HepG2 (cell line): ENCODE measurements at regions not wholly inside any gene's neighbourhood (a gene's known extent, or its start where the extent isn't known, plus 50 kb on each side); places are given as distances from the start of the nearest gene placed in this dataset.

Source experiments
- ATAC-seq: fragments of 200-7000 bp; cut with Tn5 transposase; 3 replicates; pipeline ENCODE4 v1.9.1; 2020; ENCODE audit warnings: mild to moderate bottlenecking, moderate library complexity
- BruUV-seq: library from RNA; stranded (reverse); fragments of 400-500 nt; replicated peaks from 2 replicates; lab custom pipeline; 2021; lab: Mats Ljungman, UMichigan
- CTCF ChIA-PET: fragments of 300-600 bp; formaldehyde crosslinking; extraction: SDS; loops from one replicate; lab custom pipeline; 2021; ENCODE audit warnings: low total read pairs, inconsistent platforms, low intra/inter-chr PET ratio; lab: Yijun Ruan, JAX
- POLR2A ChIA-PET: fragments of 350-600 bp; sonication (Branson Sonifier 250); formaldehyde crosslinking; loops from one replicate; lab custom pipeline; 2020; ENCODE audit warnings: antibody characterized with exemption, inconsistent platforms; lab: Yijun Ruan, JAX
- DNase-seq: peaks from one replicate; pipeline ENCODE4 v3.0.0-alpha.2; 2015; ENCODE audit warnings: low spot score
- FAIRE-seq: peaks from 3 replicates; lab custom pipeline; 2011; peaks lifted over from hg19 to GRCh38; lab: Jason Lieb, UNC
- H2AFZ ChIP-seq: one replicate; pipeline ENCODE4 v1.6.1; 2011; ENCODE audit warnings: low read length, inconsistent platforms
- H3K27ac ChIP-seq: fragments of 300-600 bp; 3 replicates; pipeline ENCODE4 v1.8.0; 2011; ENCODE audit warnings: mixed run types, mild to moderate bottlenecking, mixed read lengths, low read length, inconsistent platforms; ENCODE audit not compliant: insufficient read depth; ENCODE audit errors: extremely low read length
- H3K27me3 ChIP-seq, 2 experiments: fragments of 200-600 bp in 1 of 2; 2 replicates in 1 of 2; 3 replicates in 1 of 2; pipeline versions ENCODE4 v1.6.0 to v1.8.0; 2011; ENCODE audit warnings: low read length in 2 of 2, mild to moderate bottlenecking in 2 of 2, moderate library complexity in 2 of 2, inconsistent platforms in 1 of 2; ENCODE audit not compliant: insufficient read depth in 2 of 2, control insufficient read depth in 1 of 2
- H3K36me3 ChIP-seq, 2 experiments: fragments of 200-600 bp in 1 of 2; replicated peaks in 1 of 2; 2 replicates in 1 of 2; 3 replicates in 1 of 2; pipeline versions ENCODE4 v1.5.1 to v1.8.0; 2011; ENCODE audit warnings: low read length in 2 of 2, inconsistent platforms in 1 of 2; ENCODE audit not compliant: insufficient read depth in 2 of 2, control insufficient read depth in 1 of 2
- H3K4me1 ChIP-seq: 2 replicates; pipeline ENCODE4 v1.5.1; 2012; ENCODE audit warnings: low read length, inconsistent platforms; ENCODE audit not compliant: insufficient read depth
- H3K4me2 ChIP-seq: 2 replicates; pipeline ENCODE4 v1.6.0; 2011; ENCODE audit warnings: low read depth, low read length, inconsistent platforms
- H3K4me3 ChIP-seq, 3 experiments: fragments of 200-600 bp in 1 of 3; sonication (generic), shearing (Covaris generic) in 1 of 3; replicated peaks in 1 of 3; 2 replicates each; pipeline ENCODE4 v1.5.1; 2011 to 2016; ENCODE audit warnings: low read length in 3 of 3, inconsistent platforms in 2 of 3, low read depth in 2 of 3, mild to moderate bottlenecking in 2 of 3, control low read depth in 1 of 3, mixed read lengths in 1 of 3; ENCODE audit not compliant: insufficient read depth in 1 of 3
- H3K79me2 ChIP-seq: one replicate; pipeline ENCODE4 v1.6.1; 2011; ENCODE audit warnings: low read length, inconsistent platforms; ENCODE audit not compliant: insufficient read depth
- H3K9ac ChIP-seq: 2 replicates; pipeline ENCODE4 v1.6.0; 2011; ENCODE audit warnings: mild to moderate bottlenecking, low read depth, low read length, inconsistent platforms; ENCODE audit not compliant: insufficient read depth
- H3K9me3 ChIP-seq: 2 replicates; pipeline ENCODE4 v1.5.1; 2012; ENCODE audit warnings: mild to moderate bottlenecking, low read length
- H4K20me1 ChIP-seq: 2 replicates; pipeline ENCODE4 v1.6.0; 2011; ENCODE audit warnings: inconsistent platforms, mild to moderate bottlenecking, low read length, moderate library complexity; ENCODE audit not compliant: insufficient read depth
- HOXA5 ChIP-seq: sonication (generic); formaldehyde crosslinking; IDR thresholded peaks from 2 replicates; pipeline ENCODE4 v1.4.0; 2020; ENCODE audit warnings: missing genetic modification reagents
- RNF2 ChIP-seq: fragments of 450-650 bp; conservative IDR thresholded peaks from 2 replicates; pipeline ENCODE4 v1.6.1; 2016; ENCODE audit warnings: low read depth
- ZC3H13 ChIP-seq: sonication (generic); formaldehyde crosslinking; IDR thresholded peaks from 2 replicates; pipeline ENCODE4 v1.8.1; 2023; ENCODE audit warnings: mild to moderate bottlenecking, missing genetic modification reagents, moderate library complexity
- ZNF329 ChIP-seq: sonication (generic); formaldehyde crosslinking; IDR thresholded peaks from 2 replicates; pipeline ENCODE4 v1.9.0; 2021; ENCODE audit warnings: low read depth, mild to moderate bottlenecking, missing genetic modification reagents
- ZNF572 ChIP-seq: sonication (generic); formaldehyde crosslinking; IDR thresholded peaks from 2 replicates; pipeline ENCODE4 v1.5.1; 2020; ENCODE audit warnings: mild to moderate bottlenecking, missing genetic modification reagents
- ZNF703 ChIP-seq: sonication (generic); formaldehyde crosslinking; IDR thresholded peaks from 2 replicates; pipeline ENCODE4 v1.5.1; 2020; ENCODE audit warnings: missing genetic modification reagents, mild to moderate bottlenecking, moderate library complexity, borderline replicate concordance
- ZSCAN9 ChIP-seq: IDR thresholded peaks from 2 replicates; pipeline ENCODE4 v1.6.1; 2016; ENCODE audit warnings: borderline replicate concordance
- WGBS: methylation state at CpG from one replicate; pipeline ENCODE4 v1.1.6; 2017; ENCODE audit warnings: low lambda C conversion rate; 5-methylcytosine and 5-hydroxymethylcytosine counted together
- in situ Hi-C: cut with HindIII; loops from 2 replicates; pipeline ENCODE4 v1.10.0; 2017; ENCODE audit warnings: low pct_unique_long_range_greater_than_20kb; ENCODE audit not compliant: extremely low pct_ligation_motif_present
- intact Hi-C: fragments of 100-400 bp; cut with micrococcal nuclease; formaldehyde crosslinking; loops from one replicate; pipeline ENCODE4 v1.10.0; 2022; ENCODE audit not compliant: unreplicated experiment
- TF ChIP-seq, protein P1 (sequence below): sonication (generic); formaldehyde crosslinking; IDR thresholded peaks from 2 replicates; pipeline ENCODE4 v1.4.0; 2020; ENCODE audit warnings: missing genetic modification reagents
- TF ChIP-seq, protein P2 (sequence below): sonication (generic); formaldehyde crosslinking; IDR thresholded peaks from 2 replicates; pipeline ENCODE4 v1.8.0; 2022; ENCODE audit warnings: missing genetic modification reagents, mild to moderate bottlenecking, borderline replicate concordance

GRCh38 chr3:193899001-193899400 is 236.9 kb upstream of the HES1 start:
- CTCF ChIA-PET: no interaction called here
- no peaks in the 10 kb centered on the region for H3K79me2 ChIP-seq
- H3K4me1 ChIP-seq: no peaks in the 10 kb centered on the region
- in situ Hi-C loops (no loop called here), intact Hi-C loops (no loop called here)
- POLR2A ChIA-PET: no interaction called here
- H3K36me3 ChIP-seq: no peaks in the 10 kb centered on the region
- ATAC-seq (no peak), DNase-seq (no peak), FAIRE-seq (no peak)
- no peaks in the 10 kb centered on the region for H4K20me1 ChIP-seq
- H3K9me3 ChIP-seq: no peaks in the 10 kb centered on the region
- 3% methylated on average over 1 of the region's 1 CpG for WGBS
- H3K4me2 ChIP-seq: no peak overlapping the region
- no peak overlapping the region for H2AFZ ChIP-seq
- H3K27ac ChIP-seq: no peak overlapping the region
- H3K27me3 ChIP-seq: peaks cover 5 to 34% of the 10 kb centered on the region in 2 experiments; a peak in 3 of 5 replicates
- no peak overlapping the region for H3K9ac ChIP-seq
- no peak overlapping the region for H3K4me3 ChIP-seq
- no peak for TF ChIP-seq RNF2
- TF ChIP-seq HOXA5 (CRISPR knock-in tag): no peak
- TF ChIP-seq, protein P1, sequence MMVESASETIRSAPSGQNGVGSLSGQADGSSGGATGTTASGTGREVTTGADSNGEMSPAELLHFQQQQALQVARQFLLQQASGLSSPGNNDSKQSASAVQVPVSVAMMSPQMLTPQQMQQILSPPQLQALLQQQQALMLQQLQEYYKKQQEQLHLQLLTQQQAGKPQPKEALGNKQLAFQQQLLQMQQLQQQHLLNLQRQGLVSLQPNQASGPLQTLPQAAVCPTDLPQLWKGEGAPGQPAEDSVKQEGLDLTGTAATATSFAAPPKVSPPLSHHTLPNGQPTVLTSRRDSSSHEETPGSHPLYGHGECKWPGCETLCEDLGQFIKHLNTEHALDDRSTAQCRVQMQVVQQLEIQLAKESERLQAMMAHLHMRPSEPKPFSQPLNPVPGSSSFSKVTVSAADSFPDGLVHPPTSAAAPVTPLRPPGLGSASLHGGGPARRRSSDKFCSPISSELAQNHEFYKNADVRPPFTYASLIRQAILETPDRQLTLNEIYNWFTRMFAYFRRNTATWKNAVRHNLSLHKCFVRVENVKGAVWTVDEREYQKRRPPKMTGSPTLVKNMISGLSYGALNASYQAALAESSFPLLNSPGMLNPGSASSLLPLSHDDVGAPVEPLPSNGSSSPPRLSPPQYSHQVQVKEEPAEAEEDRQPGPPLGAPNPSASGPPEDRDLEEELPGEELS (CRISPR knock-in tag): no peak
- TF ChIP-seq ZNF572 (CRISPR knock-in tag): no peak
- TF ChIP-seq ZNF329 (CRISPR knock-in tag): no peak
- TF ChIP-seq, protein P2, sequence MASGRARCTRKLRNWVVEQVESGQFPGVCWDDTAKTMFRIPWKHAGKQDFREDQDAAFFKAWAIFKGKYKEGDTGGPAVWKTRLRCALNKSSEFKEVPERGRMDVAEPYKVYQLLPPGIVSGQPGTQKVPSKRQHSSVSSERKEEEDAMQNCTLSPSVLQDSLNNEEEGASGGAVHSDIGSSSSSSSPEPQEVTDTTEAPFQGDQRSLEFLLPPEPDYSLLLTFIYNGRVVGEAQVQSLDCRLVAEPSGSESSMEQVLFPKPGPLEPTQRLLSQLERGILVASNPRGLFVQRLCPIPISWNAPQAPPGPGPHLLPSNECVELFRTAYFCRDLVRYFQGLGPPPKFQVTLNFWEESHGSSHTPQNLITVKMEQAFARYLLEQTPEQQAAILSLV (CRISPR knock-in tag): no peak
- TF ChIP-seq ZSCAN9: no peak
- TF ChIP-seq ZC3H13 (CRISPR knock-in tag): no peak
- no peak for TF ChIP-seq ZNF703 (CRISPR knock-in tag)
- no TSS peak for BruUV-seq
